ENCODE measurements at regions not wholly inside any gene's neighbourhood (a gene's known extent, or its start where the extent isn't known, plus 50 kb on each side); places are given as distances from the start of the nearest gene placed in this dataset.

- 96% methylated on average over 5 of the region's 5 CpGs; no CpG with 5 or more reads in 1 of the 2 experiments for WGBS, 2 experiments (ENCODE audit: extremely low coverage in 1 of 2, insufficient coverage in 1 of 2, insufficient read length in 1 of 2, insufficient replicate concordance in 2 of 2, low coverage in 1 of 2, low lambda C conversion rate in 2 of 2, missing lambda C conversion rate in 1 of 2)
- Histone ChIP-seq H4K20me1 (replicated peaks in 1 of 2; ENCODE audit: control insufficient read depth in 1 of 2, insufficient read depth in 2 of 2, low read length in 2 of 2) (no peaks in the 10 kb centered on the region), H3K9ac (replicated peaks in 1 of 4; ENCODE audit: extremely low read depth in 1 of 4, low read depth in 3 of 4, low read length in 3 of 4) (no peak overlapping the region), H2BK20ac (ENCODE audit: low read length) (no peak overlapping the region), H3K23ac (ENCODE audit: insufficient read length) (no peak overlapping the region), H3K79me1 (ENCODE audit: low read depth, low read length) (no peaks in the 10 kb centered on the region), H3K36me3 (ENCODE audit: control insufficient read depth in 2 of 4, insufficient read depth in 4 of 4, low read length in 3 of 4) (no peaks in the 10 kb centered on the region), H3K14ac (ENCODE audit: insufficient read length) (no peak overlapping the region), H2BK12ac (ENCODE audit: low read depth, low read length) (no peak overlapping the region), H2AK5ac (ENCODE audit: low read depth, low read length) (no peak overlapping the region), H3K4me3 (ENCODE audit: extremely low read depth in 1 of 4, insufficient read depth in 2 of 4, low read depth in 3 of 4, low read length in 4 of 4) (no peak overlapping the region), H3K9me3 (ENCODE audit: insufficient read depth in 2 of 2, low read depth in 1 of 2, low read length in 1 of 2) (no peaks in the 10 kb centered on the region), H3K27ac (ENCODE audit: low read depth, low read length) (no peak overlapping the region), H4K8ac (ENCODE audit: extremely low read depth, insufficient read depth, low read length) (no peak overlapping the region), H3K18ac (ENCODE audit: extremely low read depth, low read length) (no peak overlapping the region), H4K91ac (replicated peaks; ENCODE audit: insufficient read length, low read length) (no peak overlapping the region), H3K79me2 (ENCODE audit: control insufficient read depth in 1 of 2, insufficient read depth in 2 of 2, low read length in 2 of 2) (no peaks in the 10 kb centered on the region), H2AFZ (ENCODE audit: low read length) (no peak overlapping the region), H4K5ac (ENCODE audit: insufficient read length, low read depth, low read length) (no peak overlapping the region), H3K56ac (replicated peaks; ENCODE audit: insufficient read length, low read depth, low read length) (no peak overlapping the region), H3K4me1 (replicated peaks in 1 of 4; ENCODE audit: control insufficient read depth in 3 of 4, insufficient read depth in 4 of 4, low read length in 3 of 4) (peaks cover 0 to 2% (median 0%) of the 10 kb centered on the region in 4 experiments; a peak in 1 of 7 replicates), H2BK120ac (replicated peaks; ENCODE audit: low read depth, low read length) (no peak overlapping the region), H2BK5ac (ENCODE audit: low read depth, low read length) (no peak overlapping the region), H2BK15ac (ENCODE audit: low read length) (no peak overlapping the region), H3K23me2 (ENCODE audit: low read depth, low read length) (no peaks in the 10 kb centered on the region), H3K4ac (replicated peaks; ENCODE audit: insufficient read length, low read depth, low read length) (no peak overlapping the region), H3K27me3 (replicated peaks in 1 of 4; ENCODE audit: control insufficient read depth in 3 of 4, extremely low read depth in 1 of 4, insufficient read depth in 3 of 4, low read length in 3 of 4) (no peaks in the 10 kb centered on the region), H3K4me2 (ENCODE audit: insufficient read depth in 1 of 2, low read depth in 2 of 2, low read length in 2 of 2) (no peak overlapping the region)
- FAIRE-seq (no peak), DNase-seq (ENCODE audit: low read depth in 1 of 2, low spot score in 2 of 2) (no peak)
- ChIA-PET CTCF (ENCODE audit: partially characterized antibody) (no interaction called here), POLR2A (ENCODE audit: partially characterized antibody) (no interaction called here)
- no peak for TF ChIP-seq TAF7 (optimal IDR thresholded peaks at IDR 0.05; ENCODE audit: borderline replicate concordance, low read depth, low read length)
- no peak for TF ChIP-seq BACH1 (IDR thresholded peaks at IDR 0.05; ENCODE audit: low read length)
- no peak for TF ChIP-seq ASH2L (IDR thresholded peaks at IDR 0.05; ENCODE audit: low read length)
- TF ChIP-seq POLR2AphosphoS5 (IDR thresholded peaks at IDR 0.05; ENCODE audit: low read depth, low read length), result no peak
- TF ChIP-seq BRCA1 (IDR thresholded peaks at IDR 0.05; ENCODE audit: low read depth, low read length), result no peak
- no peak for TF ChIP-seq NANOG (IDR thresholded peaks at IDR 0.05; ENCODE audit: insufficient read depth, low read depth, low read length, poor library complexity, severe bottlenecking)
- TF ChIP-seq RAD21 (IDR thresholded peaks at IDR 0.05 in 1 of 2, conservative IDR thresholded peaks at IDR 0.05 in 1 of 2; ENCODE audit: low read depth in 2 of 2, low read length in 2 of 2), result no peak
- TF ChIP-seq SP4 (IDR thresholded peaks at IDR 0.05; ENCODE audit: low read length), result no peak
- TF ChIP-seq HDAC2 (IDR thresholded peaks at IDR 0.05; ENCODE audit: borderline replicate concordance in 1 of 2, low read depth in 2 of 2, low read length in 2 of 2), result no peak
- no peak for TF ChIP-seq HDAC6 (IDR thresholded peaks at IDR 0.05; ENCODE audit: low read depth, low read length)
- no peak for TF ChIP-seq ATF3 (IDR thresholded peaks at IDR 0.05; ENCODE audit: insufficient read depth, low read depth, low read length)
- TF ChIP-seq BCL11A (IDR thresholded peaks at IDR 0.05; ENCODE audit: low read depth in 2 of 2, low read length in 2 of 2), result no peak
- TF ChIP-seq TAF1 (IDR thresholded peaks at IDR 0.05; ENCODE audit: low read depth, low read length), result no peak
- no peak for TF ChIP-seq CEBPB (IDR thresholded peaks at IDR 0.05; ENCODE audit: low read depth, low read length)
- no peak for TF ChIP-seq SUZ12 (IDR thresholded peaks at IDR 0.05; ENCODE audit: low read length)
These were observed 1492.8 kb downstream of the RAPGEF2 start for GRCh38 chr4:160595646-160596045.

Measured in H1 (cell line).